Parathyroid adenoma (tissue), 2 donors: ENCODE measurements at regions not wholly inside any gene's neighbourhood (a gene's known extent, or its start where the extent isn't known, plus 50 kb on each side); places are given as distances from the start of the nearest gene placed in this dataset.

Source experiments
- H2AFZ ChIP-seq: fragments of 300-600 bp; sonication (generic); one replicate; pipeline ENCODE4 v1.7.0; 2017; ENCODE audit warnings: antibody characterized with exemption, mild to moderate bottlenecking
- H3K27ac ChIP-seq: fragments of 300-600 bp; sonication (generic); one replicate; pipeline ENCODE4 v1.7.0; 2017
- H3K27me3 ChIP-seq: fragments of 300-600 bp; sonication (generic); one replicate; pipeline ENCODE4 v1.7.0; 2017; ENCODE audit warnings: low read length; ENCODE audit not compliant: control insufficient read depth, insufficient read depth
- H3K36me3 ChIP-seq: fragments of 300-600 bp; sonication (generic); one replicate; pipeline ENCODE4 v1.7.0; 2017; ENCODE audit warnings: low read length; ENCODE audit not compliant: control insufficient read depth, insufficient read depth
- H3K4me1 ChIP-seq: fragments of 300-600 bp; sonication (generic); one replicate; pipeline ENCODE4 v1.7.0; 2017; ENCODE audit warnings: control low read depth
- H3K4me2 ChIP-seq: fragments of 300-600 bp; sonication (generic); one replicate; pipeline ENCODE4 v1.7.0; 2017; ENCODE audit warnings: low read length
- H3K4me3 ChIP-seq: fragments of 300-600 bp; sonication (generic); one replicate; pipeline ENCODE4 v1.7.0; 2017; ENCODE audit warnings: low read depth, low read length
- H3K79me2 ChIP-seq: fragments of 300-600 bp; sonication (generic); one replicate; pipeline ENCODE4 v1.7.0; 2017; ENCODE audit warnings: control low read depth
- H3K9ac ChIP-seq: fragments of 300-600 bp; sonication (generic); one replicate; pipeline ENCODE4 v1.7.0; 2017; ENCODE audit warnings: mild to moderate bottlenecking
- H3K9me3 ChIP-seq: fragments of 300-600 bp; sonication (generic); one replicate; pipeline ENCODE4 v1.7.0; 2017; ENCODE audit warnings: low read length; ENCODE audit not compliant: control insufficient read depth
- CTCF ChIP-seq: fragments of 300-600 bp; sonication (generic); IDR thresholded peaks from one replicate; pipeline ENCODE4 v1.7.0; 2017; ENCODE audit warnings: antibody characterized with exemption, mild to moderate bottlenecking
- donor health status: primary hyperparathyroidism.

DNA sequence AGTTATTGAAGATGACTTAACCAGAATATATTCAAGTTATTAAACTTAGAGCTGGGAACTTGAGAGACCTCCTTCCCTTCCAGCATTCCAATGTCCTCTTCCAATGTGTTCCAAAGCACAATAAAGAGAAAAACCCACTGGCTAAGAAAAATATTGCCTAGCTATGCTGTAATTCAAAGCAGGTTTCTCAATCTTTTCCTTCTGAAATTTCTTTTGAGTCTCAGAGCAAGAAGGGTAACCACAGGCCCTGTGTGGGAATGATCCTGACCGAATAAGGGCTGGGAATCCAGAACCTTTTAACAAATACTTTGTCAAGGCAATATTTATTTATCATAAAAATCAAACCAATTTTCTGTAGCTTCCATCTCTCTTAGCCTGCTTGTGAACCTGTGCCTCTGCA is 150.7 kb upstream of the SFRP2 start:
- no peaks in the 10 kb centered on the region for H3K79me2 ChIP-seq
- H3K27me3 ChIP-seq, result no peaks in the 10 kb centered on the region
- H3K9me3 ChIP-seq, result no peaks in the 10 kb centered on the region
- no peaks in the 10 kb centered on the region for H3K4me1 ChIP-seq
- no peak overlapping the region for H3K9ac ChIP-seq
- no peak overlapping the region for H3K27ac ChIP-seq
- no peak overlapping the region for H3K4me3 ChIP-seq
- TF ChIP-seq CTCF, result no peak
- no peaks in the 10 kb centered on the region for H3K36me3 ChIP-seq
- H3K4me2 ChIP-seq, result no peak overlapping the region
- no peak overlapping the region for H2AFZ ChIP-seq

- no peak overlapping the region for H3K9ac ChIP-seq
- H3K9me3 ChIP-seq, result no peaks in the 10 kb centered on the region
- no peak overlapping the region for H2AFZ ChIP-seq
- no peak overlapping the region for H3K4me3 ChIP-seq
- no peak overlapping the region for H3K27ac ChIP-seq
- TF ChIP-seq CTCF, result no peak
- H3K27me3 ChIP-seq, result no peaks in the 10 kb centered on the region
- no peak overlapping the region for H3K4me2 ChIP-seq
- H3K79me2 ChIP-seq, result no peaks in the 10 kb centered on the region
- H3K4me1 ChIP-seq, result no peaks in the 10 kb centered on the region
- no peaks in the 10 kb centered on the region for H3K36me3 ChIP-seq
Observed at GRCh38 chr4:153938994-153939393, 150.1 kb upstream of the SFRP2 start.

DNA sequence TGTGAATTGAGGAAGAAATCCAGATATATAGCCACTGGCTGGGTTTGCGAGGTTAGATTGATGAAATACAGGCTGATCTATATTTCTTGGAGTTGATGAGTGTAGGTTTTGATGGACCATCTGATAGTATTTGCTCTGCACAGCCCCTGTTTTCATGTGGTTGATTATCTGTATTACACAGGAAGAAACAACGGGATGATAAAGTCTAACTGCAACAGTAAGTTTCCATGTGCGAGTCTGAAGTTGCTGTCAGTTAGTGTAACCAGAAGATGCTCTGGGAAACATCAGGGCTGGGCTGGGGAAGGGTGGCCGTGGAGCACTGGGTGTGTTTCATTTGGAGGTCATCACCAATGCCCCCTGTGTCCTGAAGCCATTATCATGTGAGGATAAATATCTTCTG is 148.4 kb upstream of the SFRP2 start:
- no peak for TF ChIP-seq CTCF
- H3K4me3 ChIP-seq, result no peak overlapping the region
- H3K9me3 ChIP-seq, result no peaks in the 10 kb centered on the region
- no peak overlapping the region for H2AFZ ChIP-seq
- H3K9ac ChIP-seq, result no peak overlapping the region
- no peak overlapping the region for H3K27ac ChIP-seq
- no peaks in the 10 kb centered on the region for H3K36me3 ChIP-seq
- H3K4me2 ChIP-seq, result no peak overlapping the region
- H3K4me1 ChIP-seq, result no peaks in the 10 kb centered on the region
- H3K79me2 ChIP-seq, result no peaks in the 10 kb centered on the region
- no peaks in the 10 kb centered on the region for H3K27me3 ChIP-seq

- Histone ChIP-seq H3K4me2 (no peak overlapping the region), H3K4me3 (no peak overlapping the region), H3K9me3 (no peaks in the 10 kb centered on the region), H3K36me3 (no peaks in the 10 kb centered on the region), H3K79me2 (no peaks in the 10 kb centered on the region), H2AFZ (no peak overlapping the region), H3K27ac (no peak overlapping the region), H3K9ac (no peak overlapping the region), H3K27me3 (no peaks in the 10 kb centered on the region), H3K4me1 (no peaks in the 10 kb centered on the region)
- TF ChIP-seq CTCF, result no peak
Observed at GRCh38 chr4:153936121-153936520, 147.2 kb upstream of the SFRP2 start.

- no peak overlapping the region for H3K27ac ChIP-seq
Observed at GRCh38 chr4:153934688-153935017, 145.8 kb upstream of the SFRP2 start.

More at GRCh38 chr4:153934688-153935017, 145.8 kb upstream of the SFRP2 start:
- no peak overlapping the region for H3K4me2 ChIP-seq
- H3K9me3 ChIP-seq, result no peaks in the 10 kb centered on the region
- no peak overlapping the region for H2AFZ ChIP-seq
- no peak for TF ChIP-seq CTCF
- H3K36me3 ChIP-seq, result no peaks in the 10 kb centered on the region
- H3K4me1 ChIP-seq, result no peaks in the 10 kb centered on the region
- H3K27me3 ChIP-seq, result no peaks in the 10 kb centered on the region
- H3K9ac ChIP-seq, result no peak overlapping the region
- H3K4me3 ChIP-seq, result no peak overlapping the region
- no peaks in the 10 kb centered on the region for H3K79me2 ChIP-seq
